Endodermal cell (in vitro differentiated cells): ENCODE measurements at regions not wholly inside any gene's neighbourhood (a gene's known extent, or its start where the extent isn't known, plus 50 kb on each side); places are given as distances from the start of the nearest gene placed in this dataset.
"Not testable (repeated sequence)": the region's sequence is repeated elsewhere in the genome, so short reads cannot be mapped to it uniquely, and the experiment has no call there.

Experiments
- DNase-seq: peaks from one replicate; pipeline ENCODE4 v3.0.0-alpha.2; 2017
- H3K27ac ChIP-seq: 2 replicates; pipeline ENCODE4 v1.5.1; 2013; ENCODE audit warnings: mild to moderate bottlenecking, low read depth, low read length, moderate library complexity
- H3K27me3 ChIP-seq: 2 replicates; pipeline ENCODE4 v1.6.1; 2013; ENCODE audit warnings: mild to moderate bottlenecking, low read length, moderate library complexity; ENCODE audit not compliant: insufficient read depth, control insufficient read depth, poor library complexity, severe bottlenecking
- H3K36me3 ChIP-seq: 2 replicates; pipeline ENCODE4 v1.7.0; 2013; ENCODE audit warnings: mild to moderate bottlenecking, low read length, moderate library complexity; ENCODE audit not compliant: control insufficient read depth, insufficient read depth
- H3K4me1 ChIP-seq: one replicate; pipeline ENCODE4 v1.7.0; 2013; ENCODE audit warnings: low read length; ENCODE audit not compliant: control insufficient read depth, insufficient read depth
- H3K4me3 ChIP-seq: 2 replicates; pipeline ENCODE4 v1.5.1; 2013; ENCODE audit warnings: mild to moderate bottlenecking, low read length, moderate library complexity
- H3K9ac ChIP-seq: 2 replicates; pipeline ENCODE4 v1.6.1; 2013; ENCODE audit warnings: mild to moderate bottlenecking, low read length, moderate library complexity; ENCODE audit not compliant: poor library complexity, severe bottlenecking; ENCODE audit errors: extremely low read depth
- H3K9me3 ChIP-seq: 2 replicates; pipeline ENCODE4 v1.6.1; 2013; ENCODE audit warnings: mild to moderate bottlenecking, low read length, moderate library complexity; ENCODE audit not compliant: control insufficient read depth
- H3K27ac Mint-ChIP-seq: 2 replicates; pipeline ENCODE4 v1.8.0; 2020; ENCODE audit warnings: mixed read lengths
- H3K27me3 Mint-ChIP-seq: 2 replicates; pipeline ENCODE4 v1.8.0; 2021; ENCODE audit warnings: mild to moderate bottlenecking, mixed read lengths; ENCODE audit not compliant: insufficient read depth
- H3K36me3 Mint-ChIP-seq: 2 replicates; pipeline ENCODE4 v1.8.0; 2020; ENCODE audit warnings: low read depth, mixed read lengths
- H3K4me1 Mint-ChIP-seq: 2 replicates; pipeline ENCODE4 v1.8.0; 2020; ENCODE audit warnings: mixed read lengths
- H3K4me3 Mint-ChIP-seq: 2 replicates; pipeline ENCODE4 v1.8.0; 2020; ENCODE audit warnings: mild to moderate bottlenecking, moderate library complexity, mixed read lengths
- H3K9me3 Mint-ChIP-seq: 2 replicates; pipeline ENCODE4 v1.8.0; 2020; ENCODE audit warnings: mild to moderate bottlenecking, mixed read lengths
- CTCF ChIP-seq: fragments of 200-600 bp; sonication (generic); conservative IDR thresholded peaks from 2 replicates; pipeline ENCODE4 v1.5.0; 2021; ENCODE audit warnings: antibody characterized with exemption, mild to moderate bottlenecking
- WGBS, 2 experiments: methylation state at CpG; one replicate each; pipeline versions ENCODE4 v1.1.5 to v1.1.7; 2013; ENCODE audit warnings: missing lambda C conversion rate in 2 of 2, mixed read lengths in 1 of 2; ENCODE audit not compliant: insufficient coverage in 1 of 2, insufficient read length in 1 of 2; 5-methylcytosine and 5-hydroxymethylcytosine counted together

DNA sequence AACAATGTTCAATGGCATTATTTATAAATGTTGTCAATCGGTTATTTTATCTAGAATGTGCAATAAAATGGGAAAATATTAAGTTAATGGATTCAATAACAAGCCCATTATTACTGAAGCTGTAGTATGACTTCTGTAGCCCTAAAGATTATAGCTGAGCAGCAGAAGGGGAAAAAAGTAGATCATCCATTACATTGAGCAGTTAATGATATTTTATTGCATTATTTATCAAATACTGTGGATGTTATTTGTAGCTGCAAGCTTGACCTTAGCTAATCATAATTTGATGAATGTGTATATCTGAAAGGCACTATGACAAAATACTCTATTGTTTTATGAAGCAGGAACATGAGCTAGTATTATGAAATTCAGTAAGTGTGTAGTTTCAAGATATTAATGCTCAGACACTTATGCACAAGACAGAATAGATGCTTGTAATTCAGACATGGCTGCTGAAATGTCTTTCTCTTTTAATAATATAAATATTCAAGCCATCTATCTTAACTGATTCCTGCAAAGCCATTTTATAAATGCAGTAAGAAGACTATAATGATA, 131.5 kb upstream of the MGAT4C start:
- Mint-ChIP-seq H3K9me3 (peaks cover 1% of the 10 kb centered on the region), H3K4me3 (no peak overlapping the region), H3K27ac (no peak overlapping the region), H3K4me1 (no peaks in the 10 kb centered on the region), H3K36me3 (no peaks in the 10 kb centered on the region), H3K27me3 (no peaks in the 10 kb centered on the region)
- no peaks in the 10 kb centered on the region for H3K4me1 ChIP-seq
- H3K4me3 ChIP-seq, result no peak overlapping the region
- no peak overlapping the region for H3K9ac ChIP-seq
- no peaks in the 10 kb centered on the region for H3K36me3 ChIP-seq
- H3K27me3 ChIP-seq, result no peaks in the 10 kb centered on the region
- 94 to 100% methylated on average over 1 of the region's 1 CpG for WGBS, 2 experiments
- TF ChIP-seq CTCF, result no peak
- no peak for DNase-seq
- H3K9me3 ChIP-seq, result no peaks in the 10 kb centered on the region
- no peak overlapping the region for H3K27ac ChIP-seq

DNA sequence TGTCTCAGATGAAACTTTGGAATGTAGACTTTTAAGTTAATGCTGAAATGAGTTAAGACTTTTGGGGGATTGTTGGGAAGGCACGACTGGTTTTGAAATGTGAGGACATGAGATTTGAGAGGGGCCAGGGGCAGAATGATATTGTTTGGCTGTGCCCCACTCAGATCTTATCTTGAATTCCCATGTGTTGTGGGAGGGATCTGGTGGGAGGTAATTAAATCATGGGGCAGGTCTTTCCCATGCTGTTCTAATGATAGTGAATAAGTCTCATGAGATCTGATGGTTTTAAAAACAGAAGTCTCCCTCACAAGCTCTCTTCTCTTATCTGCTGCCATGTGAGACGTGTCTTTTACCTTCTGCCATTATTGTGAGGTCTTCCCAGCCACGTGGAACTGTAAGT, 127.6 kb upstream of the MGAT4C start:
- not testable (repeated sequence) for H3K9me3 Mint-ChIP-seq, H3K36me3 Mint-ChIP-seq, H3K27me3 ChIP-seq, H3K4me3 ChIP-seq, H3K9ac ChIP-seq, H3K9me3 ChIP-seq, H3K36me3 ChIP-seq, H3K4me1 ChIP-seq, H3K27ac ChIP-seq, H3K27me3 Mint-ChIP-seq, H3K4me3 Mint-ChIP-seq, H3K4me1 Mint-ChIP-seq, H3K27ac Mint-ChIP-seq, DNase-seq
- WGBS, 2 experiments, result 93% methylated on average over 3 of the region's 3 CpGs; no CpG with 5 or more reads in 1 of the 2 experiments

DNA sequence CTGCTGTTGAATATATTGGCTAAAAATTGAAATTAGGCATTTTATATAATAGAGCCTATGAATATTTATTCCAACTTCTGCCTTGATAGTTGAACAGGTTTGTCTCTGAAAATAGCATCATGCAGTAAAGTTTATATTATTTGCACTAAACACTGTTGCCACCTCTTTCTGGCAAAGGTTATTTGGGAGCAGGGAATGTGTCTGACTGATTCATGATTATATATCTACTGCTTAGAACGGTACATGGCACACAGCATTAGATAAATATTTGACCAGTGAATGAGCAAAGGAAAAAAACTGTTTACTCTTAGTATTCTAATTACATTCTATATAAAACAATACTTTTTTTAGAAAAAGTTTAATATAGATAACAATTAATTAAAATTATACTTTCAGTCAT, 123.1 kb upstream of the MGAT4C start:
- Histone ChIP-seq H3K4me1 (no peaks in the 10 kb centered on the region), H3K4me3 (no peak overlapping the region), H3K27me3 (no peaks in the 10 kb centered on the region), H3K36me3 (no peaks in the 10 kb centered on the region), H3K9me3 (no peaks in the 10 kb centered on the region), H3K27ac (no peak overlapping the region), H3K9ac (no peak overlapping the region)
- 100% methylated on average over 1 of the region's 1 CpG; no CpG with 5 or more reads in 1 of the 2 experiments for WGBS, 2 experiments
- Mint-ChIP-seq H3K9me3 (peaks cover 1% of the 10 kb centered on the region), H3K4me1 (no peaks in the 10 kb centered on the region), H3K27ac (no peak overlapping the region), H3K36me3 (no peaks in the 10 kb centered on the region), H3K4me3 (no peak overlapping the region), H3K27me3 (no peaks in the 10 kb centered on the region)
- no peak for DNase-seq
- TF ChIP-seq CTCF, result no peak

DNA sequence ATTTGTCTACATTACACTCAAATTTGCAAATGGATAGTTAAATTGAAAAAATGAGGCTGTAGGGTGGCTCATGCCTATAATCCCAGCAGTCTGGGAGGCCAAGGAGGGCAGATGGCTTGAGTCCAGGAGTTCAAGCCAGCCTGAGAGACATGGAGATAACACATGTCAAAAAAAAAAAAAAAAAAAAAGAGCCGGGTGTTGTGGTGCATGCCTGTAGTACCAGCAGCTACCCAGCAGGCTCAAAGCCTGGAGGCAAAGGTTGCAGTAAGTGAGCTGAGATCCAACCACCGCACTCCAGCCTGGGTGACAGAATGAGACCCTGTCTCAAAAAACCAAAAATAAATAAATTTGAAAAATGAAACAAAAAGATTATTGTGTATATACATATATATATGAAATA, 119.9 kb upstream of the MGAT4C start:
- no peak overlapping the region for H3K27ac ChIP-seq
- Mint-ChIP-seq H3K36me3 (no peaks in the 10 kb centered on the region), H3K4me3 (no peak overlapping the region), H3K4me1 (no peaks in the 10 kb centered on the region), H3K27me3 (no peaks in the 10 kb centered on the region), H3K9me3 (no peaks in the 10 kb centered on the region), H3K27ac (no peak overlapping the region)
- WGBS, 2 experiments, result 60% methylated on average over 2 of the region's 2 CpGs; no CpG with 5 or more reads in 1 of the 2 experiments
- H3K36me3 ChIP-seq, result no peaks in the 10 kb centered on the region
- H3K9ac ChIP-seq, result no peak overlapping the region
- peak; percentile 67 for TF ChIP-seq CTCF
- H3K27me3 ChIP-seq, result no peaks in the 10 kb centered on the region
- no peaks in the 10 kb centered on the region for H3K4me1 ChIP-seq
- H3K4me3 ChIP-seq, result no peak overlapping the region
- no peaks in the 10 kb centered on the region for H3K9me3 ChIP-seq
- DNase-seq, result peak; percentile 80
